ENCODE measurements at regions not wholly inside any gene's neighbourhood (a gene's known extent, or its start where the extent isn't known, plus 50 kb on each side); places are given as distances from the start of the nearest gene placed in this dataset.

GRCh38 chr1:96533820-96534219 lies 187.8 kb upstream of the PTBP2 start:
- no peak for TF ChIP-seq CTCF (IDR thresholded peaks at IDR 0.05; ENCODE audit: extremely low read depth in 1 of 2, insufficient read depth in 1 of 2, low read depth in 1 of 2, low read length in 2 of 2)
- no peak for TF ChIP-seq POLR2AphosphoS5 (IDR thresholded peaks at IDR 0.05; ENCODE audit: insufficient read depth, low read depth, low read length)
- TF ChIP-seq POLR2A (IDR thresholded peaks at IDR 0.05; ENCODE audit: low read depth, low read length): no peak
- no peak for TF ChIP-seq GATA2 (IDR thresholded peaks at IDR 0.05; ENCODE audit: insufficient read depth, insufficient read length, low read depth, low read length)
- no peak for TF ChIP-seq EZH2 (IDR thresholded peaks at IDR 0.05; ENCODE audit: borderline replicate concordance, low read depth, low read length, severe bottlenecking)
- TF ChIP-seq FOS (IDR thresholded peaks at IDR 0.05; ENCODE audit: borderline replicate concordance, insufficient read depth, low read length): no peak
- no peak for TF ChIP-seq MAX (IDR thresholded peaks at IDR 0.05; ENCODE audit: insufficient read depth, insufficient read length)
- TF ChIP-seq JUN (IDR thresholded peaks at IDR 0.05; ENCODE audit: borderline replicate concordance, insufficient read depth, insufficient read length, low read depth): no peak

All from endothelial cell of umbilical vein (primary cell).